Forelimb muscle (tissue), 1 donor: ENCODE measurements at regions not wholly inside any gene's neighbourhood (a gene's known extent, or its start where the extent isn't known, plus 50 kb on each side); places are given as distances from the start of the nearest gene placed in this dataset.

Experiments
- DNase-seq: peaks from one replicate; pipeline ENCODE4 v3.0.0-alpha.2; 2013; ENCODE audit warnings: low read depth

DNA sequence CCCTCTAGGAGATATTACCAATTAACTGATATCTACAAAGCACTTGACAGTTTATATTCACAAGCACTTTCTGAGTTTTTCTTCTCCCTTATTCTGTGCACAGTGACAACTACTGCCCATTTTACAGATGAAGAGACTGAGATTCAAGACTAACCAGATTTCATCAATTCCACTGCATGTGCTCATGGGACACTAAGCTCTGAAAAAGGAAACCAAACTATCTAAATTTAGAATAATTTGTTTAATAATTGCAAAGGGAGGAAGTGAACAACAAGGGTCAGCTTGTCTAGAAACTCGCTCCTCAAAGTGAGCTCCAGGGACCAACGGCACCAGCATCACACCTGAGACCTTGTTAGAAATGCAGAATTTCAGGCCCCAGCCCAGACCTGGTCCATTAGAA lies 50.8 kb upstream of the MYLIP start:
- DNase-seq: no peak

DNA sequence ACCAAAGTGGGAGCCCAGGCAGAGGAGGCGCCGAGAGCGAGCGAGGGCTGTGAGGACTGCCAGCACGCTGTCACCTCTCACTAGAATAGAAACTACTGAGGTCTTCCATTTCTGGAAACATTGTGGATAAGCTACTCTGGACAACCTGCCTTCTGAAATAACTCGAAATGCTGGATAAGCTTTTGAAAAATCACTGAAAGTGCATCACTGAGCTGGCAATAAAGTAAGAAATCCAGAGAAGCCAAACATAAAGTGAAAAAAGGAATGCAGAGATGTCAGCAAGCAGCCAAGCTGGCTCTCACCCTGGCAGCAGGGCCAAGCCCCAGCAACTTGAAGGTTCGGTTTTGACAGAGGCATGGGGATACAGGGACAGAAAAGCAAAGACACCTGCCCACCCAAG lies 59.2 kb upstream of the MYLIP start:
- DNase-seq: no peak

DNA sequence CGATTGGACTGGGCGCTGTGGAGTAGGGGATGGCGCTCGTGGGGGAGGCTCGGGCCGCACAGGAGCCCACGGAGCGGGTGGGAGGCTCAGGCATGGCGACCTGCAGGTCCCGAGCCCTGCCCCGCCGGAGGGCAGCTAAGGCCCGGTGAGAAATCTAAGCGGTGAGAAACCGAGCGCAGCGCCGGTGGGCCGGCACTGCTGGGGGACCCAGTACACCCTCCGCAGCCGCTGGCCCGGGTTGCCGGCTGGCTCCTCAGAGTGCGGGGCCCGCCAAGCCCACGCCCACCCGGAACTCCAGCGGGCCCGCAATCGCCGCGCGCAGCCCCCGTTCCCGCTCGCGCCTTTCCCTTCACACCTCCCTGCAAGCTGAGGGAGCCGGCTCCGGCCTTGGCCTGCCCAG lies 59.7 kb upstream of the MYLIP start:
- DNase-seq: no peak

DNA sequence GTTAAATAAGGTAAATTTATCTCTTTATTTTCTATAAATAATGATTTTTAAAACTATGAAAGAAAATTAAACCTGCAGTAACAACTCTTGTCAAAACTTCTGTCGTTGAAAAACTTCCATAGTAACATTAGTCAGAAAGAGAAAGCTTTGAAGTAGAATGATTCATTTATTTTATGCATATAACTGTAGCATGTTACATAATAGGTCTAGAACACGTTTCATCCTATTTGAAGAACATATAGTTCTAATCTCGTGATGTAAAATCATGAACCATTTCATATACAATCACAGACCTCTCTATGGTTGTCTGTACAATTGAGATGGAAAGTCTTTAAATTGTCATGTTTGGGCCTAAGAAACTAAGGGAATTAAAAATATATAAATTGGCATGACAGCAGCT lies 61.3 kb upstream of the MYLIP start:
- no peak for DNase-seq

DNA sequence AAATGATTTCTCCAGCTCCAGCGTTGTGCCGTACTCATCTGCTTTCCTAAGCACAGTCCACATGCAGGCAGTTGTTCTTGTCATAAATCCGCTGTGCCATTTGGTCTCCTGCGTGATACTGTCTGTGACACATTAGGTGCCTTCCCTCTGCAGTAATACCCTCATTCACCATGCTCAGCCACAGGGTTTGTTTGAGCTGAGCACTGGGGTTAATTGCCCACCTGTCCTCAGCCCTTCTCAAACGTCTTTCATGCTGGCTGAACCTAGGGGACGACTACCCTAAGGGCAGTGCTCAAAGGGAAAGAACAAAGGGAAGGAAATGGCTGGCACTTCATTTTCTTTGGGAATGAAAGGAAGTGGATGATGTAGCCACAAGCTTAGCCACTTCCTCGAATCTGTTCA lies 64.2 kb upstream of the MYLIP start:
- no peak for DNase-seq

DNA sequence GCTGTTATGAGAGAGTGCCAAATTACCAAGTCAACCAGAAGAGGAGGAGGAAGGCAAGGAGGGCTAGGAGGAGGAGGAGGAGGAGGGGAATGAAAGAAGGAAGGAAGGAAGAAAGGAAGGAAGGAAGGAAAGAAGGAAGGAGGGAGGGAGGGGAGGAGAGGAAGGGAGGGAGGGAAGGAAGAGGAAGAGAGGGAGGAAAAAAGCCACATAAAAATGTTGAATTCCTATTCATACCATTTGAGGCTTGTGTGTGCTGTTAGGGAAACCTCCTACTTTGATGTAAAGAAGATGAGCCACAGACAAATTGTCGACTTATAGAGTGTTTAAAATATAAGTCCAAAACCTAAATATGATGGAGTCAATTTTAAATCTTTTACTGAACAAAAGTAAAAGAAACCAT lies 65.3 kb upstream of the MYLIP start:
- no peak for DNase-seq

DNA sequence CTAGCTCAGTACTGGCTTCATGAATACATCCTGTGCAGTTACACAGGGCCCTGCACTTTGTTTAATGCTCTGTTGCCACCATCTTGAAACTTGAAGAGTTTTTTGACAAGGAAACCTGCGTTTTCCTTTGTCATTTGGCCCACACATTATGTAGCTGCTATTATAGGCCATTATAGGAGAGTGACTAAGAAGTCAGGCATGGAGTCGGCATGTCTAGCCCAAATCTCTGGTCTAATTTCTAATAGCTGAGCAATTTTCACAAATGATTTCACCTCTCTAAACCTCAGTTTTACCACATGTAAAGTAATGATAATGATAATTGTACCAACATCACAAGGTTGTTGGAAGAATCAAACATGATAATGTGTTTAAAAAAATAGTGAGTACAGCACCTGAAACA lies 67.1 kb upstream of the MYLIP start:
- DNase-seq: no peak

DNA sequence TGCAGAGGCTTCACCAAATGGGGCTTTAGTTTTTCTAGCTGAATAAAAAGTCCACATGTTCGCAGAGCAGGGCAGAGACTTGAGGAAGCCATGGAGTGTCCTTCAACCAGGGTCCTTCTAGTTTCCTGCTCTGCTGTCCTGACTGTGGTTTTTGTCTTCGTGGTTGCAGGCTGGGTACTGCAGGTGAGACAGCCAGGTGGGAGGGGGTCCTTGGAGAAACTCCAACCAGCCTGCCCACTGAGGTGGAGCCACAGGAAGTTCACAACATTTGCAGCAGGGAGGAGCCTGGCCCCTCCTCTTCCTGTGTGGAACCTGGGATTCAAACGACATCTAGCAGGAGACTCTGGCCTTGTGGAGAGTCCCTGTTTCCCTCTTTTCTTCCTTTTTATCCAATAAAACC lies 68.8 kb upstream of the MYLIP start:
- DNase-seq: no peak

DNA sequence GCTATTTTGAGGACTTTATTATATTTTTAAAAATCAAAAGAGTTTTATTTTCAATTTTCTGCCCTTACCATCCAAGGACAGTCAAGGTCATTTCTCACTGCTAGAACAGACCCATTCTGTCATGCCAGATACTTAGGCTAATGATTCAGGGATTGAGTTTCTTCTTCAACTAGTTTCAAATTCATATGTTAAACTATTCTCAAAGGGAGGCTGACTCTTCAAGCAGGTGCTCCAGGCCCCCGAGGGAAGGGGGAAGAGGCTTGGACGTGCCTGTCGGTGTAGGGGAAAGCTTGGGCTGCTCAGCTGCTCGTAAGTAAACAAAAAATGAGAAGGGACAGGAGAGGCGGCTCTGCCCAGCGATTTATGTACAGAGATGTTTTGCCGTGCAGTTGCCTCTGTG lies 69.4 kb upstream of the MYLIP start:
- DNase-seq: no peak

DNA sequence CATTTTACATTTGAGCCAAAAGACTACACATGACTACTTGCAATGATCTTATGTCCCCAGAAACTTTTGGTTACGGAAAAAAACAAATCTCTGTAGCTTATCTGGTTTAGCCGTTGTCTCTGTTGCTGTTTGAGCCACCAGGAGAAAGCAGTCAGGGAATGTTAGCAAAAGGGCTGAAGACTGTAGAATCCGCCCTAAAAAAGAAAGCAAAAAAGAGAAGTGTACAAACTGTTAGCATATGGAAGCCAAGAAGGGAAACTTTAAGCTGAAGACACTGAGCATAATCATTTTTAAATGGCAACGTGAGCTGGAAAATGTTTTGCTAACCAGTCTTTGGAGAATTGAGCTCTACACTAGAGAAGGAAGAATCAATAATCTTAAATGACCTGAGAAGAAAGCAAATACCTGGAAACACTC lies 69.9 kb upstream of the MYLIP start:
- DNase-seq: no peak

DNA sequence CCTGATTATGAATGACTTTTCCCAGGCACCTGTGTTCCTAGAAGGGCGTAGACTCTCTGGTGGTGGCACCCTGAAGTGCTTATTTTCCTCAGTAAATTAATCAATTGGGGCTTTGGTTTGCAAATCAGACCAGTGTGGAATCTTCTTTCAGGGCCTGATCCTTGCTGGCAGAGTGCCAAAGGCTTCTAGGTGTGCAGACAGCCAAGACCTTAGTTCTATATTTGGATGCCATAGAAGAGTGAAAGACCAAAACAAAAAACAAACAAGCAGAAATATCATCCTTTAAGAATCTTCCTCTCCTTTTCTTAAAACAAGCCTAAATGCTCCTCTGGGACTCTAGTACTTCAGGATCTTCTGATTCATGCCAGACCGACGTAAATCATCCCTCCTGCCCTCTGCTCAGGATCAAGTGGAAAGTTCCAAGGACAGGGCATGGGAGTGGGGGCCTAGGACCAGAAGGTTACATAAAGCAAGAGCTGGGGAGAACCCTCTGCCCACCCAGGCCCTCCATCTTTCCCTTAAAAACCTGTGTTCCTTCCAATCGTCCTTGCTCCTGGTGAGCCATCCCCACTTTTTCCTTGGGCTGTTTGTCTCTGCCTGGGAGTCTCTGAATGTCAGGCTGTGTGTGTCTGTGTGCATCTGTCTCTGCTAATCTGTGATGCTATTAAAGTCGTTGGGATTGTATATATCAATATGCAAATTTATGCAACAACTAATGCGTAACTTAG lies 70.5 kb upstream of the MYLIP start:
- DNase-seq: no peak

DNA sequence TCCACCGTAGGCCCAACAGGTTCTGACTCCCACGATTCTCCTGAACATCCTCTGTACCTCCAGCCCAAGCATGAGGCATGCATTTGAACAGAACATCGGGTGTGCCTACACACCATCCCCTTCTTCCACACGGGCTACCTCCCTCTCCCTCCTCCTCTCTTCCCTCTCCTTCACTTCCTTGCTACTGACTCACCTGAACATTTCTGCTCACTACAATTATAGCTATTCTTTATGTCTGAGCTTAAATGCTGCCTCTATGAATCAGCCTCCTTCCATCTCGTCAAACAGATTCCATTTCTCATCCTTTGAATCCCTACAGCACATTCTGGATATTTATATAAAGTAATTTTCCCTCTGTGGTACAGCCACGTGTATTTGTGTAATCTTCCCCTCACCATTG lies 71.4 kb upstream of the MYLIP start:
- no peak for DNase-seq

DNA sequence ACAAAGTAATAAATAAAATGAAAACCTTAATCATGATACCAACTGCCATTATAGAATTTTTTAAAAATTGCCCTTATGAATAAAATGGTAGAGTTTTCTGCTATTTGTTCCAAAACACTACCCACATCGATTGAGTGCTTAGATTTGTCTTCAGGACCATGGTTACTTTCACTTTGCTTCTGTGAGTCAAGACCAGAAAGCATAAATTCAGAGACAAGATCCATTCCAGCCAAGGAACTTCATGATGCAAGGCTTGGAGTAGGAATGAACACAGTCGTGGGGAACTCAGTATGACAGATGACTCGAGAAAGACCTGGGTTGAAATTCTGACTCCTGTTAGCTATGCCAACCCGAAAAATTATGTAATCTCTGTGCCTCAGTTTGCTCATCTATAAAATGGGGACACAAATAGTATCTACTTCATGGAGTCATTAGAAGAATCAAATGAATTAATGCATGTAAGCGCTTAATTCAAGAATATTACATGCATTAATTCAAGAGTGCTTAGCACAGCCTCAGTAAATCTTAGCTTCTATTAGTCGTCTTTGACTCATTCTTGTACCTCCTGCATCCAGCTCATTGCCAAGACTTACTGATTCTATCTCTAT lies 72.5 kb upstream of the MYLIP start:
- DNase-seq: no peak

DNA sequence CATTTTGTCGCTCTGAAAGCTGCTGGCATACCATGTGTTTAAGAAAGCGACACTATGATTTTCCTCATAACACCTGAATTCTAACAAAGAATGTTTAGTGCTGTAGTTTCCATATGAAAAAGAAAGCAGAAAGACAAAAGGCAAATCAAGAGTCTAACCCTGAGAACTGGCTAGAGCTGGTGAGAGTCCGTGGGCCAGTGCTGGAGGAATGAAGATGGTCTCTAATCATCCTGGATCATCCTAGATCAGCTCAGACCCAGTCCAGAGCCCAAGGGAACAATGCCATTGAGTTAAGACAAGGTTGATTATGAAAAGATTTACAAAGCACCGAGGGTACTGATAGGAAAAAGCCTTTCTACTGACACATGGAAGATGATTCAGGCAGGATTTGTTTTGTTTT lies 73.0 kb upstream of the MYLIP start:
- DNase-seq: no peak

DNA sequence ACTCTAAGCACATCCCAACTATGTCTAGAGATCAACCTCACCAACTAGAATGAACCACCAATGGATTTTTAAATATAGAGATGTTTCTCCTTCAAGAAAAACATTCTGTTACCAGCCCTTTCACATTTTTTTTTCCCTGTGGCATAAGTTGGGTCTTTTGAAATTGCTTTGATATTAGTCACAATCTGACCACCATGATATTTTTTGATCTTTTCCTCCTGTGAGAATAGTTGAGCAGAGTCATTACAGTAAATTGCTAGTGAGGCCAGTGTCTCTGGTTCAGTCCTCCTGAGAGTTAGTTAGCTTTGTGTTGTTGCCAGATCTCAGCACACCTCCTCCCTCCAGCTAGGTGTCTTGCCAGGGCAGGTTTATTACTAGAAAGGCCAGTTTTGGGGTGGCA lies 79.7 kb upstream of the MYLIP start:
- DNase-seq: no peak

DNA sequence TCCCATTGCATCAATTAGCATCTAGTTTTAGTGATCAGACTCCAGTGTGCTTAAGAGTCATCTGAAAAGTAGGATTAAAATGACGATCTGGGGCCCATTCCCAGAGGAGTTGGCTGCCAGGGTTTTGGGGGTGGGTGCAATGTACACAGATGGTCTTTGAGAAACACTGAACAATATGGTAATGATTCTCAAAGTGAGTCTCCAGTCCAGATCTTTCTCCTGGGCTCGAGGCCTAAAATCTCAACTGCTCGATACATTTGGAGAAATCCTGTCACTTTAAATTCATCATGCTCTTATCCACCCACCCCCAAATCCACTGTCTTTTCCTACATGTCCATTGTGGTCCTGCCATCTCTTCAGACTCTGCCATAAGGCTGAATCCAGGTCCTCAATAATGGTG lies 80.7 kb upstream of the MYLIP start:
- DNase-seq: no peak

DNA sequence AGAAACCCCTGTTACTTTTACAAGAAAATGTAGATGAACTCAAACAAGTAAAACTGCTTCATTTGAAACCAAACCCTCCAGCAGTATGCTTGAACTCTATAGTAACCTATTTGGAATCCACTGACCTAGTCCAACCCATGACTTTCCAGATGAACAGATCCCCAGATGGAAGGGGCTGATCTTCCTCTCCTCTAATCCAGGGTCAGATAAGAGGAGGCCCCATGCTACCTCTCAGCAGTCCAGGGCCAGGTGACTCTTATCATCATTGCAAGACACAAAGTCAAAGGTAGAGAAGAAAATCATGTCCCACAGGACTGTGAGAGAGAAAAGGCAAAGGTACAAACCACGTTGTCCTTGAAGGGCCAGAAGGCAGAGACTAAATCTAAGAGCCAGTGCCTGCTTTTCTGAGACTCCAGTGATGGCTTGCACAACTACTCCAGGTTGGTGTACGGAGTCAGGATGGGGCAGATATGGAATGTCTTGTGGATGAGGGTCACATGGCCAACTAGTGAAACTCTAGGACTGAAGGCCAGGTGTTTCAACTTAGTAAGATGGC lies 81.4 kb upstream of the MYLIP start:
- no peak for DNase-seq

DNA sequence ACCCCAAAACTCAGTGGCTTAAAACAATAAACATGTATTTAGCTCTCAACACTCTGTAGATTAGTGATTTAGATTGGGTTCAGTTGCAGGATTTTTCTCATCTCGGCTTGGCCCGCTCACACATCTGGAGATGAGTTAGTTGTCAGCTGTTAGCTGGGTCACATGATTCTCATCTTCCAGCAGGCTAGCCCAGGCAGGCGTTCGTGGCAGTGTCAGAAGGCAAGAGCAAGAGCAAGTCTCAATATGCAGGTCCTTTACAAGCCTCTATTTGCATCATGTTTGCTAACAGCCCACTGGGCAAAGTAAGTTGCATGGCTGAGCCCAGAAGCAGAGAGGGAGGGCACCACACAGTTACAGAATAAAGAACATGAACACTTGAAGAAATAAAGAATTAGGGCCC lies 83.6 kb upstream of the MYLIP start:
- no peak for DNase-seq

DNA sequence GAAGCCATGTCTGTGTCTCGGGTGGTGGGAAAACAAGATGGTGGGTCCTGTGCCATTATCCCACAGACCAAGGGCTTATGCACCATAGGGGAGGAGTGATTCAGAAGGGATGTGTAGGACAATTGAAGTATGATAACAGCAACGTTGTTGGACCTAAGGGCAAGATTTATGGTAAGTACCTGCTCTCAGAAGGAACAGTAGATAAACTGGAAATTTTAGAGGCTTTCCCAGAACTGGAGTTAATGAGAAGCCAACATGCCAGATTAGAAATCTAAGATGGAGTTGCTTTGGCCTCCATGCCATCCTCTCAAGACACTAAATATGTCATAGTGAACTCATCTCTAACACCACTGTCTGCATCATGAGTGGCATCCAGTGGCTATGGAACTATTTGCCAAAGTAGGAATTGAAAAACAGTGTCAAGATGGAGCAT lies 84.7 kb upstream of the MYLIP start:
- DNase-seq: no peak

DNA sequence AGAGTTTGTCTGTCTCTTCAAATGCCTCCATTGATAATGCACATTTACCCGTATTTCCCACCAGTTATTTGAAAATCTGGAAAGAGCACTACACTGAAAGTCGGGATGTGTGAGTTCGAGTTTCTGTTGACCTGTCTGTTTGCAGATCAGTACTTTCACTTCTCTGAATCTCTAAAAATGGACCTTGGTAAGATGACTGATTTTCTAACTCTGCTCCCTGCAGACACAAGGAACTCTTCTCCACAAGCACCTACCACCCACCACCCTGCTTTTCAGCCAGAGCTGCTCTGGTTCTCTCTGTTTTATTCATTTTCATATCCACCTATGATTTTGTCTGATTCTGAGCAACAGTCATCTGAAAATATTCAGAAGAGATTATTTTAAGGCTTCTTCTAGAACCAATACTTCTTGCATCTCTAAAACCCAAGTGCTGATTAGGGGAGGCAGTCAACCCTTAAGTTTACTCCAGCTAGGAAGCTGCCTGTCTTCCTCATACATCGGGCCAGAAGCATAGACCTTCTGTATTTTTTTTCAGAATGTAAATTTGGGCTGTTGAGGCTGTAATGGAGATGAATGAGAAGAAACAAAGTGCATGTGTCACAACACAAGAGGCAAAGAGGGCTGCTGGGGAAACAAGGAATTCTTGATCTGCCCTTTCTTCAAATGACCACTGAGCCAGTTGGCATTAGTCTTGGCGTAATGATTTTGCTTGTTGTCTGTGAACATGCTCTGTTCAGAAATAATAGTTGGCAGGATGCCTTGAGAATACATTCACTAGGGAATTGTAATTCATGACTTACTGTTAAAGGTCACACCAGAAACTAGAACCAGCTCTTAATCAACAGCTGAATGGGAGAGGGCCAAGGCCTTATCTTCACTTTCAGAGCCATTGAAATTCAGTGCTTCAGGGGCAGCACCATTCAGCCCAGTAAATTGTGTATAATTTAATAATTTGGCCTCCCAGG lies 85.4 kb upstream of the MYLIP start:
- no peak for DNase-seq

DNA sequence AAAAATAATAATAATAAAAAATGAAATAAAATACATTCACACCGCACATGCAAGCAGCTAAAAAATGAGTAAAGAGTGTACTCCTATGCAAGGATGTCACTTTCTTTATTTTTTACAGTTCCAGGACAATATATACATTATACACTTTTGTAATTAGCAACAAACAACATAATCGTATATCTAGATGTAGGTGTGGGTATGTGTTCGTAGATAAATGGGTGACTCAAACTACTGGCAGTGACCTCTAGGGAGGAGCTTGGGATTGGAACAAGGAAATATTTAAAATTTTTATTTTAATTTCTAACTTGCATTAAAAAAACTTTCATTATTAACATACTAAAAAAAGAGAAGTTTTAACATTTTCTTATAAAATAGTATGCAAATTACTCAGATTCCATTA lies 86.1 kb upstream of the MYLIP start:
- no peak for DNase-seq

DNA sequence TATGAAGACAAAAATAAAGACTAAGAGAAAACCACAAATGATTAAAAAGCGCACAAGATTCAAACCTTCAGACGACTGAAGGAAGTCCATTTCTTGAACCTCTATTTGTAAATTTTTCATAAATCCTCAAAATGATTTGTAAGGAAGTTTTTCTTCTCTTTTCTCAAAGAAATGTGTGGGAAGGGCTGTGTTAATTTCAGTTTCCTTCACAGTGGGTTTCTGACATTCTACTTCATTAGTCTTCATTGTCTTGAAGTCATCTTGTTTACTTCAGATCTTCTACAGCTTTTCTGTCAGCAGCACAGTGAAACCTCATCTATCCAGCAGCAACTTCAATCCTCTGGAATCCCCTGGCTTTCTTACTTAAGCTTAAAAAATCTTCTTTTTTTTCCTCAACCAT lies 87.6 kb upstream of the MYLIP start:
- no peak for DNase-seq

DNA sequence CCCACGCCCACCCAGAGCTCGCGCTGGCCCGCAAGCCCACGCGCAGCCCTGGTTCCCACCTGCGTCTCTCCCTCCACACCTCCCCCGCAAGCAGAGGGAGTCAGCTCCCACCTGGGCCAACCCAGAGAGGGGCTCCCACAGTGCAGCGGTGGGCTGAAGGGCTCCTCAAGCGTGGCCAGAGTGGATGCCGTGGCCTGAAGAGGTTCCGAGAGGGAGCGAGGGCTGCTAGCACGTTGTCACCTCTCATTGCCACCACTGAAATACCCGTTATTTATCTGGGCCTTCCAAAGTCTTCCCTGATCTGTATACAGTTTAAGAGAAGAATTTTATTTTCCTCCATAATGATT lies 88.3 kb upstream of the MYLIP start:
- no peak for DNase-seq
